ENCODE measurements at regions not wholly inside any gene's neighbourhood (a gene's known extent, or its start where the extent isn't known, plus 50 kb on each side); places are given as distances from the start of the nearest gene placed in this dataset.

DNA sequence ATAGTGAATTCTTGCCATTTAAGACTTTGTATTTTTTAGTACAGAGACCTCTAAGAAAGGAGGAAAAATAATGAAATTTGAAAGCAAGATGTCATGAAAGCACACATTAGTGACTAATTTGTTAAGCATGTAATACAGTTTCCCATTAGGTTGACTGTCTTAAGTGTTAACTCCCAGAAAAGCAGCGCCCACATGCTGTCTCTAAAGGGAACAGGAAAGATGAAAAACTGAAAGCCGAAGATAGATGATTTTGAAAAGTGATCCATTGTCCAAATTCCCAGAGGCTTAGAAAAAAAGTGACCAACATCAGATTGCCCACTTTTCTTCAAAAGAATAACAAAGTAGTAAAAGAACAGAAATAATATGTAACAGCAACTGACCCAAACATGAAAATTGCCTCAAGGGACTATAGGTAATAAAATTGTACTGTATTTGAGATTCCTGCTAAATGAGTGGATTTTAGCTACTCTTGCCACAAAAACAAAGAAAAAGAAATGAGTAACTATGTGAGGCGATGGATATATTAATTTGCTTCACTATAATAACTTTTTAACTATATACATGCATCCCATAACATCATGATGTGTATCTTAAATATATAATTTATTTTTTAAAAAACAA is 83.2 kb upstream of the OGFRL1 start:
- TF ChIP-seq, protein P1, sequence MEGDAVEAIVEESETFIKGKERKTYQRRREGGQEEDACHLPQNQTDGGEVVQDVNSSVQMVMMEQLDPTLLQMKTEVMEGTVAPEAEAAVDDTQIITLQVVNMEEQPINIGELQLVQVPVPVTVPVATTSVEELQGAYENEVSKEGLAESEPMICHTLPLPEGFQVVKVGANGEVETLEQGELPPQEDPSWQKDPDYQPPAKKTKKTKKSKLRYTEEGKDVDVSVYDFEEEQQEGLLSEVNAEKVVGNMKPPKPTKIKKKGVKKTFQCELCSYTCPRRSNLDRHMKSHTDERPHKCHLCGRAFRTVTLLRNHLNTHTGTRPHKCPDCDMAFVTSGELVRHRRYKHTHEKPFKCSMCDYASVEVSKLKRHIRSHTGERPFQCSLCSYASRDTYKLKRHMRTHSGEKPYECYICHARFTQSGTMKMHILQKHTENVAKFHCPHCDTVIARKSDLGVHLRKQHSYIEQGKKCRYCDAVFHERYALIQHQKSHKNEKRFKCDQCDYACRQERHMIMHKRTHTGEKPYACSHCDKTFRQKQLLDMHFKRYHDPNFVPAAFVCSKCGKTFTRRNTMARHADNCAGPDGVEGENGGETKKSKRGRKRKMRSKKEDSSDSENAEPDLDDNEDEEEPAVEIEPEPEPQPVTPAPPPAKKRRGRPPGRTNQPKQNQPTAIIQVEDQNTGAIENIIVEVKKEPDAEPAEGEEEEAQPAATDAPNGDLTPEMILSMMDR (IDR thresholded peaks at IDR 0.05; ENCODE audit: insufficient read depth, low read length, poor library complexity, severe bottlenecking) = no peak
- TF ChIP-seq EZH2phosphoT487 (conservative IDR thresholded peaks at IDR 0.05; ENCODE audit: low read length) = no peak

All from SU-DHL-6 (cell line).